CD4-positive, alpha-beta T cell treated with Interleukin-15 for 1 hour (primary cell): ENCODE measurements at regions not wholly inside any gene's neighbourhood (a gene's known extent, or its start where the extent isn't known, plus 50 kb on each side); places are given as distances from the start of the nearest gene placed in this dataset.
"Not testable (repeated sequence)": the region's sequence is repeated elsewhere in the genome, so short reads cannot be mapped to it uniquely, and the experiment has no call there.

Experiments used
- DNase-seq: peaks from one replicate; pipeline ENCODE4 v3.0.0-alpha.2; 2020

- no peak for DNase-seq
These were observed 94.3 kb upstream of the FRMD4A start for GRCh38 chr10:14425034-14425433.

GRCh38 chr10:14423111-14423744 is 92.5 kb upstream of the FRMD4A start:
- DNase-seq, result no peak

GRCh38 chr10:14422431-14422830 is 91.7 kb upstream of the FRMD4A start:
- no peak for DNase-seq

GRCh38 chr10:14421941-14422340 is 91.2 kb upstream of the FRMD4A start:
- no peak for DNase-seq

- DNase-seq, result not testable (repeated sequence)
These were observed 86.6 kb upstream of the FRMD4A start for GRCh38 chr10:14417336-14417735.

- no peak for DNase-seq
These were observed 85.6 kb upstream of the FRMD4A start for GRCh38 chr10:14416308-14416700.

- no peak for DNase-seq
These were observed 85.1 kb upstream of the FRMD4A start for GRCh38 chr10:14415676-14416307.

- no peak for DNase-seq
These were observed 84.2 kb upstream of the FRMD4A start for GRCh38 chr10:14414901-14415300.

- no peak for DNase-seq
These were observed 82.8 kb upstream of the FRMD4A start for GRCh38 chr10:14413523-14413922.

- no peak for DNase-seq
These were observed 81.9 kb upstream of the FRMD4A start for GRCh38 chr10:14412624-14413023.

- DNase-seq, result no peak
These were observed 79.2 kb upstream of the FRMD4A start for GRCh38 chr10:14409856-14410458.

- DNase-seq, result no peak
These were observed 78.5 kb upstream of the FRMD4A start for GRCh38 chr10:14409247-14409646.

GRCh38 chr10:14408139-14408538 is 77.4 kb upstream of the FRMD4A start:
- no peak for DNase-seq

- DNase-seq, result no peak
These were observed 76.8 kb upstream of the FRMD4A start for GRCh38 chr10:14407567-14407966.

- DNase-seq, result no peak
These were observed 74.6 kb upstream of the FRMD4A start for GRCh38 chr10:14405076-14406065.

- no peak for DNase-seq
These were observed 73.3 kb upstream of the FRMD4A start for GRCh38 chr10:14403881-14404623.

GRCh38 chr10:14403359-14403758 is 72.6 kb upstream of the FRMD4A start:
- DNase-seq, result no peak

GRCh38 chr10:14399641-14400040 is 68.9 kb upstream of the FRMD4A start:
- DNase-seq, result no peak

- no peak for DNase-seq
These were observed 66.3 kb upstream of the FRMD4A start for GRCh38 chr10:14397066-14397465.

GRCh38 chr10:14396411-14397048 is 65.8 kb upstream of the FRMD4A start:
- DNase-seq, result no peak

- DNase-seq, result no peak
These were observed 63.5 kb upstream of the FRMD4A start for GRCh38 chr10:14394179-14394578.

- DNase-seq, result no peak
These were observed 60.6 kb upstream of the FRMD4A start for GRCh38 chr10:14391342-14391741.
